HPDE6-E6E7 (cell line): ENCODE measurements at regions not wholly inside any gene's neighbourhood (a gene's known extent, or its start where the extent isn't known, plus 50 kb on each side); places are given as distances from the start of the nearest gene placed in this dataset.
A peak's percentile ranks its signal among the peaks of the same experiment; 100 is the strongest.
"Not testable (repeated sequence)": the region's sequence is repeated elsewhere in the genome, so short reads cannot be mapped to it uniquely, and the experiment has no call there.

ENCODE experiments used
- DNase-seq: peaks from one replicate; pipeline ENCODE4 v3.0.0; 2011; ENCODE audit warnings: missing footprints; ENCODE audit errors: extremely low spot score

DNA sequence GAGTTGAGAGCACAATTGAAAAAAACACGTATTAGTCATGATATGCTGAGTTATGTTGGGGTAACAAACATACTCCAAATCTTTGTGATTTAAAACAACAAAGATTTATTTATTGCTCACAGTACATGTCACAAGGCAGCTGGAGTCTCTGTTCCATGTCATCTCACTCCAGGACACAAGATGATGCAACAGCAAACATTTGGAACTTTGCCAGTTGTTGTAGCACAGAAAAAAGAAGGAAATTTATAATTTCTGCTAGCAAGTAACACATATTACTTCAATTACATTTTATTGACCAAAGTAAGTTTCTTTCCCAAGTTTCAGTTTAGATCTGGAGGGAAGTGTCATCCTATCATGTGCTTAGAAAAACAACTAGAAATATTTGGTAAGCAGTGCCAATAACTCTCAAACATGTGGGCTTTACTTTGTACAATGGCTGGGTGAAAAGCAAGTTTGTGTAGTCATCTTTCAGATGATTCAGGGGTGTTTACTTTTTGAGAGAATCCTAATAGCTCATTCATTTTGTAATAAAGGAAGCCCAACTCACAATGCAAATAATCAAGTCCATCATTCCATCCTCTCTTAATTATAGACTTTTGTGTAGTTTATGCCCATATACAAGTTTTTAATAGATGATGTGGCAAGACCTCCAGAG lies 452.3 kb downstream of the ZIC3 start:
- DNase-seq: no peak

DNA sequence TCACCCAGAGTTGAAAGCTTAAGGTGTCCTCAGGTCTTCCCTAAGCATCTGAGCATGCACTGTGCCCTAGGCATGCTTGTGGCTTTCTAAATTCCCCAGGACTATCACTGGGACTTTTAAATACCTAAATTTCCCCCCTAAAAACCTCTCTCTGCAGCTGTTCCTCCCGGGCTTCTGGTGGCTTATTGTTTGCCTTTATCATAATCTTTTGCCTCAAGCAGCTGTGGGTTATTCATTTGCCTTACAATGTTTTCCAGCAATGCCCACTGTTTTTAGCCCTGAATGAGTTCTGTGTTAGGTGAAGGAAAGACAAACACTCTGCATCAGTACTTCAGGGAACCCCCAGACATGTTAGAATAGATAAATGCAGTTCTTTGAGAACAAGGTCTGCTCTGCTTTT lies 455.0 kb downstream of the ZIC3 start:
- no peak for DNase-seq

DNA sequence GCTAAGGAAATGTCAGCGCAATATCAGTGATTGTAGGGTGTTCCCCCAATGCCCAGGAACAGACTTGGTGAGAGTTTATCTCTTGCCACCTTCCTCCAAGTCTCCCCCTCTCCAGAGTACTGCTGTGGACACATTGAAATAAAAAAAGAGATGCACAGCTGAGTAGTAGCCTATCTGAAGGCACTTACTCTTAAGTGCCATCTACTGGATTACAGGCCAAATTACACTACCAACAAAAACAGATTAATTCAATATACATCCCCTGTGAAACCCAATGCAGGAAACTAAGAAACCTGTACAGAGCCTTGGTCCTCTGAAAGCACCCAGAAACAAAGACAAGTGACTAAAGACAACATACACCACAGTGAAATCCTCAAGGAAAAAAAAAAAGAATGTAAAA lies 460.3 kb downstream of the ZIC3 start:
- no peak for DNase-seq

DNA sequence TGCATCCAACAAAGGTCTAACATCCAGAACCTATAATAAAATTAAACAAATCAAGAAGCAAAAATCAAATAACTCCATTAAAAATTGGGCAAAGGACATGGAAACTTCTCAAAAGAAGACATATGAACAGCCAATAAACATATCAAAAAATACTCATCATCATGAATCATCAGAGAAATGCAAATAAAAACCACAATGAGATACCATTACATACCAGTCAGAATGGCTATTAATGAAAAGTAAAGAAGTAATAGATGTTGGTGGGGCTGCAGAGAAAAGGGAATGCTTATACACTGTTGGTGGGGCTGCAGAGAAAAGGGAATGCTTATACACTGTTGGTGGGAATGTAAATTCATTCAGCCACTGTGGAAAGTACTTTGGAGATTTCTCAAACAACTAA lies 465.8 kb downstream of the ZIC3 start:
- no peak for DNase-seq

DNA sequence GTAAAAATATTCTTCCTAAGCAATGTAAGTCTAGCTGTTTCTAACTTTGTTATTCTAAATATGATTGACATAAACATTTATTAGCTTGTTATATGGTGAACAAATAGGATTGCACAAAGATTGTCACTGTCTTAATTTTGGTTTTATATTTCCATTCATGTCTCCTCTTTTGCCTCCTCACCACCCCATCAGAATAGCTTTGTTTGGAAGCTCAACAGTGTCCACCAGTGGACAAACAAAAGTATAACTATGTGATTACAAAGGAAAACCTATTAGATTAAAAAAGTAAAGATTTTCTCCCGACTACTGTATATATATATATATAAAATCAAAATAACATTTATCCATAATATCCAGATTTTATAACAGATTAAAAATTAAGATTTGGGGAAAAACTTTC lies 468.2 kb downstream of the ZIC3 start:
- DNase-seq: no peak

DNA sequence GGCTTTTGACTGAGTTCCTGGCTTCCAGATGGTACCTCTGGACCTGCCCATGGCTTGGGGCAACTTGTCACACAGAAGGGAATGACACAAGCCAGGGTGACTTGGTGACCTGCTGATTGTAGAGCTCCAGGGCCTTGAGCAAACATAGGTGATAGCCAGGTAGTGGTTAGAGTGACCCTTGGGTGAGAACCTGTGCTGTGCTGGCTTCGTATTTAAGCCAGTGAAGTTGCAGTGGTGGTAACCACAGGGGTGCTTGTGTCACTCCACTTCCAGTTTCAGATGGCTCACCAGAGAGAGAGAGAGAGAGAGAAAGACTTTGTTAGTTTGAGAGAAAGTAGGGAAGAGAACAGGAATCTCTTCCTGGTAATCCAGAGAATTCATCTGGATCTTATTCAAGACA lies 471.6 kb downstream of the ZIC3 start:
- no peak for DNase-seq

DNA sequence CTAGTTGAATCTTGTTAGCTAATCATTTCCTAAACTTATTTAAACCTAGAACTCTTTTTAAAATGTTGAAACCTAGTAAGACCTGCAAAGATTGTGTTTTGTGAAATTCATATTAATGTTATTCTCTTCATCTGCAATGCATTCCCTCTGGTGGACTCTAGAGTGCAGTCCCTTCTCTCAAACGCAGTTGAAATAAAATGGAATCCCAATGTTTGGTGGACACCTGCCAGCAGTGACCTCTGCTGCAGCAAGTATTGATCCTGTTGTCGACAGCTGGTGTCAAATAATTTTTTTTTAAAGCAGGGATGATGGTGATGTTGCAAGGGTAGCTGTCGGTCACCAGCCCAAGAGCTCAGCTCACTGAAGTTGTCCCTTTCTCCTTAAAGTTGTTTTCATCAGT lies 492.0 kb downstream of the ZIC3 start:
- DNase-seq: no peak

DNA sequence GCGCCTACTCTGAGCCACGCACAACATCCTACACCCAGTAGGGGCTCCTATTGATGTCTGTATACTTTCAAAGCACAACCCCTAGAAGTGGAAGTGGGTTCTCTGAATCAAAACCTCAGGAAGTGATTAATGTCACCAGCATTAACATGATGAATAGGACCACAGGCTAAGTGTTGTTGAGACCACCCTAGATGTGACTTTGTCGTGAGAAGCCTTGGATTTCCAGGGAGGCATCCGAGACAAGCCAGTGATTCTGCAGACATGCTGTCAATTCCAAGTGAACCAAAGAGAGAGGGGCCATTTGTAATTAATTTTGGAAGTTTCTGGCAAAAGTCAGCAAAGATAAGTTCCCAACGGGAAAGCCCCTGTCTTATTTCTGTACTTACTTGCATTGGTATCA lies 493.0 kb downstream of the ZIC3 start:
- DNase-seq: no peak

DNA sequence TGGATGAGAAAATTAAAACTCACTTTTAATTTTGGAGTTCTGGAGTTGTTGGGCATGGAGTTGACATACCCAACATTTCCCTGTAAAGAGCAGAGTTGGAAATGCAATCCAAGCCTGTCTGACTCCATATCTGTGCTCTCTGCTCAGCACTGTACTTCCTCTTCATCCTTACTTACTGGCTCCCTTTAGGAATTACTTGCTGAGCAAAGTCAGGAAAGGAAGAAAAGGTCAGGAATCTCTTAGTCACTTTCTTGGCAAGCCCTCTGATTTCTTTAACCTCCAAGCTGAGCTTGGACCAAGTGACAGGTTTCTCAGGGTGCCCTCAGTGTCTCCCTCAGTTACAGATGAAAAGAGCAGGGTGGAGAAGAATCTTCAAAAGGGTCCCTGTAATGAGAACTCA lies 501.5 kb downstream of the ZIC3 start:
- no peak for DNase-seq

DNA sequence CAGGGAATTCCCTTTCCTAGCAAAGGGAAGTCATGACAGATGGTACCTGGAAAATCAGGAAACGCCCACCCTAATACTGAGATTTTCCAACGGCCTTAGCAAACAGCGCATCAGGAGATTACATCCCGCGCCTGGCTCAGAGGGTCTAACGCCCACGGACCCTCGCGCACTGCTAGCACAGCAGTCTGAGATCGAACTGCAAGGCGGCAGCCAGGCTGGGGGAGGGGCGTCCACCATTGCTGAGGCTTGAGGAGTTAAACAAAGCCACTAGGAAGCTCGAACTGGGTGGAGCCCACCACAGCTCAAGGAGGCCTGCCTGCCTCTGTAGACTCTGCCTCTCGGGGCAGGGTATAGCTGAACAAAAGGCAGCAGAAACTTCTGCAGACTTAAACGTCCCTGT lies 507.7 kb downstream of the ZIC3 start:
- no peak for DNase-seq

DNA sequence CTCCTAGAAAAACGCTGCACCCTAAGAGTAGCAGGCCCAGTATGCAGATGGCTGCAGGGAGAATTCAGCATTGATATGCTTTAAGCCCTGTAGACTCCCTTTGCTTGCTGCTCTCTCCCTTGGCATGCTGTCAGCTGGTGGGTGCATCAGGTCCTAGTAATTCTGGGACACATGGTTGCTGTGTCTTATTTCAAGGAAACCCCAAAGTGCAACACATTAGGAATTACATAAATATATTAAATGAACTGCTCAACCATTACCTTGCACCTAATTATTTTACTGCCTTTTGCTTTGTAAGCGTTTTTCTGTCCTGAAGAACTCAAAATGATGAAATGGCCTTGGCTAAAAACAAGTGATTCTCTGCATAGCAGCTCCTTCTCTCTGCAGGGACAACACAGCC lies 516.3 kb downstream of the ZIC3 start:
- no peak for DNase-seq

DNA sequence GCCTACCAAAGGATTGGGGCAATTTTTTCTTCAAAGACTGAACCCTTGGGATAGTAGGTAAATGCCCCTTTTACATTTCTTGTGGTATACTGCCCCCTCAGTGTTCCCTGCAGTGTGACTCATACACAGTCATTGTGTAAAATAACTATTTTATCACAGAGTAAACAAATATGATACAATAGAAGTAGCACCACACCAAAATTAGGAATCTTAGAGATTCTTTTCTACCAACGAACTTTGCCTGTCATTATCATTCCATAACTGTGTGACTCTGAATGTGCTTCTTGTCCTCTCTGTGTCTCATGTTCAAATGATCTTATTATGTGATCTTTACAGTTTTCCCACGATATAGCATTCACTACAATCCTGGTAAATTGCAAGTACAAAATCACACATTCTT lies 517.0 kb downstream of the ZIC3 start:
- no peak for DNase-seq

DNA sequence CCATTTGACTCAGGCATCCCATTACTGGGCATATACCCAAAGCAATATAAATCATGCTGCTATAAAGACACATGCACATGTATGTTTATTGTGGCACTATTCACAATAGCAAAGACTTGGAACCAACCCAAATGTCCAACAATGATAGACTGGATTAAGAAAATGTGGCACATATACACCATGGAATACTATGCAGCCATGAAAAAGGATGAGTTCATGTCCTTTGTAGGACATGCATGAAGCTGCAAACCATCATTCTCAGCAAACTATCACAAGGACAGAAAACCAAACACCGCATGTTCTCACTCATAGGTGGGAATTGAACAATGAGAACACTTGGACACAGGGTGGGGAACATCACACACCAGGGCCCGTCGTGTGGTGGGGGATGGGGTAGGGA lies 545.0 kb downstream of the ZIC3 start:
- not testable (repeated sequence) for DNase-seq

DNA sequence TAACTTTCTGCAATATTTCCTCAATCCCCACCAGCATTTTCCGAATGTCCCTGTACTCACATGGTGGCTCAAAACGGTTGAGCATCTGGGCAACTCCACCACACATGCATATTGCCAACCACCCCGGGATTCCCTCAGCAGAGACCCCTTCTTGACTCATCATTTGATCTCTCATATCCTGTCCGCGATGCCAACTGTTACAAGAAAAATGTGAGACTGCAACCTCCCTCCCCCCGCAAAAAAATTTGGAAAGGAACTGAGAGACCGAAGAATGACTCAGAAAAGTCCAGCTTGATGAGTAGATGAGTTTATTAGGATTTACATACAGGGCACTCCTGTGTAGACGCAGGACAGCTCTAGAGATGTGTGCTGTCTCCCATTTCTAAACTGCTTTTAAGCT lies 561.4 kb downstream of the ZIC3 start:
- no peak for DNase-seq

DNA sequence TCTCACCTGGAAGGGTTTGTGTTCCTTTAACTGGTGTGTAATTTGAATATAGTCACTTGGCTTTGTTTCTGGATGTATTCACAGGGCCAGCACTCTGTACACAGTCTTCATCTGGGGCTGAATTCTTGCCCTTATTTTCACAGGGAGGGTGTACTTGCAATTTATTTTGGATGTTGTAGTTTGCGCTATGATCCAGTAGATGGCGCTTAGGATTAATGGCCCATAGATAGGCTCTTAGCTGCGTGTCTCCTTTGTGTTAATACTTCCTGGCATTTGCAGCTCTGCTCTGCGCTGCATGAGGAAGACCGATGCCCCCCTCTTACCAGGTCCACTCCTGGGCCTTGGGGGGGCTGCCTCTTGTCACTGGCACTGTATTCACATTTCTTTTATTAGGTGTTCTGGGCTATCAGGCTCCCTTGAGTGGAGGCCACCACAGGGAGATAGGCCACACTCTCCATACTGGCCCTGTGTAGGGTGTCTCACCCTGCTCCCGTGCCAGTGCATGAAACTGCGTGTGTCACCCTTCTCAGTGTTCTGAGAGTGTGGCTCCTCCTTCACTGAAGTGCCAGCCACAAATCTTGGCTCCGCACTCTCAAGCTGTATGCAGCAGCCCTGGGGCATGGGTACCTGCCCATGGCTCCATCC lies 562.2 kb downstream of the ZIC3 start:
- peak; percentile 11 for DNase-seq

DNA sequence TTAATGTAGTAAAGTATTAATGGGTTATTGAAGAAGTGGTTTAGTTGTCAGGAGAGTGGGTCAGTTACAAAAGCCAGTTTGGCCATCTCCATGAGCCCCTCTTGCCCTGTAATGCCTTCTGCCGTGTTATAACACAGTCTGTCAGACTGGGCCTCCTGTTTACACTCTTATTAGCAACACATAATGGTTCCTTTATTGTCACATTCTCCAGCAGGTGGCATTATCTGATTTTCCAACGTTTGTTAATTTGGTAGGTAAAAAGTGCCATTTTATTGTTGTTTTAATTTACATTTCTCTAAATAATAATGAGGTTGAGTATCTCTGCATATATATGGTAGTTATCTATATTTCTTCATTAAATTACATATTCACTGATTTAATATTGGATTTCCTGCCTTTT lies 560.8 kb downstream of the FGF13 start:
- no peak for DNase-seq

DNA sequence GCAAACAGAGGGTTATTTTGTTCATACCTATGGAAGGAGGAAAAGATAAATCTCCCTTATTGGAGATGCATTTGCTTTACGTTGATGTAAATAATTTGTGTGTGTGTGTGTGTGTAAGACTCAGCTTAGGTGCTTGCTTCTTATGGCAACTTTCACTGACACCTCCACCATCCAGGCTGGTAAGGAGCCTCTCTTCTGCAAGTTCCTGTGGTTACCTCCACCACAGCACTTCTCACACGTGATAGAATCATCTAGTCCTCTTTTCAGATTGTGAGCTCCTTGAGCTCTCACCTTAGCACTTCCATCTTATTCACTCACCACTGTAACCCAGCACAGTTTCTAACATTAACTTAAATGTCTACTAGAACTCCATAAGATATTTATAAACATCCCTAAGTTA lies 553.7 kb downstream of the FGF13 start:
- DNase-seq: no peak

DNA sequence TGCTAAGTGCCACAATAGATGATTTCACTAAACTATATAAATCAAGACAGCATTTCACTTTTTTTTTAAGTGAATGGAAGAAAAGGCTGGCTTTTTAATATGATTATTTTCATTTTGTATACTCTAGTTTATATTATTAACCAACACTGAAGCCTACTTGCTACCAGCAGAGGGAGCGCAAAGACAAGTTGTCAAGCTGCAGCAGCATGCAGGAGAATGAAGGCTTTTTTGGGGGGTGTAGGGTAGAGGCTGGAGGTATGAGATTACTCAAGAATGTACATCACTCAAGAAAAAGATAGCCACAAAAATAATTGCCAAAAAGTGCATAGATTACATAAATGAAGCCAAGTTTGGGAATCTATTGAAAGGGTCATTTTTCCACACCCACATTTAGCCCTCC lies 519.5 kb downstream of the FGF13 start:
- no peak for DNase-seq

DNA sequence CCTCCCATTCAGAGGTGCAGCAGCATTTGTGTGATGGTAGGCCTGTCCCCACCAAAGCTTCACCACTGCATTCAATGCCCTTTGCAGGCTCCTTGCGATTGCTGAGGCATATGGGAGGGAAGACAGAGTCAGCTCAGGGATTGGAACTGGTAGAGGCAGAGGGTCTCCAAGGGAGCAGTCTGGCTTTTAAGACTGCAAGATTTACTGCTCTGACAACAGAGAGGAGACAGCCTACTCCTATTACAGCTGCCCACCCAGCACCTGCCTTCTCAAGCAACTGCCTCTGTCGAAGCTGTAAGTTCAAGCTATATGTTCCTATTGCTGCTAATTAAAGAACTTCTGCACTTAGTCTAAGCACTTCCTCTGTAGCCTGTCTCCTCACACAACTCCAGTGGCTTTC lies 481.8 kb downstream of the FGF13 start:
- no peak for DNase-seq

DNA sequence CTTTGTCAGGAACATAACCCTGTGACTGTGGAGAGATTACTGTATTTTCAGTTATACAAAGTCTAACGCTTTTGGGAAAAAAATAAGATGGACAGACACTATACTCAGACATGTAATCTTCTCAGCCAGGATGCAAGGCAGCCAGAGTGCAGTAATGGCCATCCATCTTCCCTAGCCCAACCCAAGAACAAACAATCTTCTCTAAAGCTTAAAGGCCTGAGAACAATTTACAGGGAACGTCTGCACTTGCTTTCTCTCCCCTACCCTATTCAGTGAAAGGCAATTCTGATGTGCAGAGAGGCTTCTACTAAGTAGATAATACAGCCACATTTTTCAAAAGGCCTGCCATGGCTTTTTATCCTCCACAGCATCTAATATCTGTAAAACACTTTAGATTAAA lies 471.3 kb downstream of the FGF13 start:
- no peak for DNase-seq

DNA sequence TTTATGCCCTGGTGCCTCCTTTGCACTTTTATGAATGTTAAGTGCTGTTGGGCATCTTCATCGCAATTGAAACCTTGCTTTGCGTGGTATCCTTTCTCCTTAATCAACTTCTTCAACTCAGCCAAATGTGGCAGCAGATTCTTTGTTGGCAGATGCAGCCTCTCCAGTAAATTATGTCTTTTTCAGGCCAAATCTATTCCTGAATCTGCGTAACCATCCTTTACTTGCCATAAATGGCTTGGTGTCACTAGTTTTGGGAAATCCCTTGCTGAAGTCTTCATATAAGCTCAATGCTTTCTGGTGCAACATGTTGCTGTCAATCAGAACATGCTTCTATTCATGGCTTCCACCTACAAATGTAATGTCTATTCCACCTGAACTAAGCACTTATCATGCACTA lies 457.5 kb downstream of the FGF13 start:
- no peak for DNase-seq

DNA sequence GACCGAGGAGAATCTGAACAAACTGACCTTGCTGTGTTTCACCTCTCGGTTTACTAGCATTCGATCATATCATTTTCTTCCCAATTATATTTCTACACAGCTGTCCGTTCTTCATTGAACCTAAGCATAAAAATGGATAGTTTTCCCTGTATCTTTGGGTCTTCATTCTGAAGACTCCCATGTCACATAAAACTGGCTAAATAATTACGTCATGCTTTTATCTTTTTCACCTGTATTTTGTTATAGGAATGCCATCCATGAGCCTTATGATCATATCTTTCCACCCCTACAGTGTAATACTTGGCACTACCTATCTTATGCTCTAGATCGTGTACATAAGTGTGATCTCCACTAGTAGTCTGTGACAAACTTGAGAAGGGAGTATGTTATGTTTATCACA lies 456.1 kb downstream of the FGF13 start:
- DNase-seq: no peak

DNA sequence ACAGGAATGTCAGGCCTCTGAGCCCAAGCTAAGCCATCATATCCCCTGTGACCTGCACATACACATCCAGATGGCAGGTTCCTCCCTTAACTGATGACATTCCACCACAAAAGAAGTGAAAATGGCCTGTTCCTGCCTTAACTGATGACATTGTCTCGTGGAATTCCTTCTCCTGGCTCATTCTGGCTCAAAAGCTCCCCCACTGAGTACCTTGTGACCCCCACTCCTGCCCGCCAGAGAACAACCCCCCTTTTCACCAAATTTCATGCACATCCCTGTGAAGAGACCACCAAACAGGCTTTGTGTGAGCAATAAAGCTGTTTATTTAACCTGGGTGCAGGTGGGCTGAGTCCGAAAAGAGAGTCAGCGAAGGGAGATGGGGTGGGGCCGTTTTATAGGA lies 447.4 kb downstream of the FGF13 start:
- not testable (repeated sequence) for DNase-seq

DNA sequence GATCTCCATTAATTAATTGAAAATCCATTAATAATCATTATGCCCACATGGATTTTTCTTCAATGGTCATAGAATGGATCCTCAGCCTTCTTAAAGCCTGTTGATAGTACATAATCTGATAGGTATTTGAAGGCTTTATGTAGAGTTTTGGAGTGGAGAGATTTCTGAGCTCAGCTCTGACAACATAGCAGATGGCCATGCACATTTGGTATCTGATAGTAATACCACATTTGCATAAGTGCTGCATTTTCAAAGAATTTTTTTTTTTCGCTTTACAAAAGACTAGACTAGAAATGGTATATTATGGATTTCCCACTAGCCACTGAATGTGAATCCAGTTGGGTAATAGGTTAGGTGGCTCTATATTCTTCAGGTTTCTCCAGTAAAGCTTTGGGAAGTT lies 440.6 kb downstream of the FGF13 start:
- no peak for DNase-seq
